Endothelial cell of umbilical vein (primary cell): ENCODE measurements at regions not wholly inside any gene's neighbourhood (a gene's known extent, or its start where the extent isn't known, plus 50 kb on each side); places are given as distances from the start of the nearest gene placed in this dataset.

Experiments used
- BruUV-seq: library from RNA; stranded (reverse); fragments of 400-500 nt; replicated peaks from 2 replicates; lab custom pipeline; 2021; lab: Mats Ljungman, UMichigan
- CTCF ChIA-PET: fragments of 300-600, 350-600 bp; sonication (Branson Sonifier 250); formaldehyde crosslinking; loops from one replicate; lab custom pipeline; 2021; ENCODE audit warnings: antibody characterized with exemption, inconsistent platforms; lab: Charles Lee
- POLR2A ChIA-PET: fragments of 300-600, 350-600 bp; sonication (Branson Sonifier 250); formaldehyde crosslinking; loops from one replicate; lab custom pipeline; 2021; ENCODE audit warnings: antibody characterized with exemption, inconsistent platforms; lab: Charles Lee
- DNase-seq: peaks from one replicate; pipeline ENCODE4 v3.0.0-alpha.2; 2011; ENCODE audit warnings: low read depth, low spot score
- FAIRE-seq: peaks from 2 replicates; lab custom pipeline; 2011; peaks lifted over from hg19 to GRCh38; lab: Jason Lieb, UNC
- H2AFZ ChIP-seq: 2 replicates; pipeline ENCODE4 v1.6.0; 2012; ENCODE audit warnings: low read depth, low read length, control low read depth, inconsistent platforms
- H3K27ac ChIP-seq: 2 replicates; pipeline ENCODE4 v1.5.1; 2011; ENCODE audit warnings: low read depth, mild to moderate bottlenecking, control low read depth, low read length, moderate library complexity; ENCODE audit not compliant: insufficient read depth
- H3K27me3 ChIP-seq, 2 experiments: 2 replicates each; pipeline versions ENCODE4 v1.6.0 to v1.6.1; 2011; ENCODE audit warnings: low read length in 2 of 2, mixed read lengths in 1 of 2; ENCODE audit not compliant: control insufficient read depth in 2 of 2, insufficient read depth in 2 of 2
- H3K36me3 ChIP-seq, 2 experiments: 2 replicates in 1 of 2; 3 replicates in 1 of 2; pipeline ENCODE4 v1.5.1; 2011; ENCODE audit warnings: low read length in 2 of 2, mild to moderate bottlenecking in 1 of 2, moderate library complexity in 1 of 2; ENCODE audit not compliant: control insufficient read depth in 2 of 2, insufficient read depth in 2 of 2; ENCODE audit errors: extremely low read depth in 1 of 2
- H3K4me1 ChIP-seq: 3 replicates; pipeline ENCODE4 v1.5.1; 2011; ENCODE audit warnings: mild to moderate bottlenecking, low read length; ENCODE audit not compliant: control insufficient read depth, insufficient read depth; ENCODE audit errors: extremely low read depth
- H3K4me2 ChIP-seq: 2 replicates; pipeline ENCODE4 v1.6.1; 2011; ENCODE audit warnings: low read length, control low read depth, mixed read lengths; ENCODE audit not compliant: insufficient read depth
- H3K4me3 ChIP-seq, 3 experiments: fragments of 200-600 bp in 1 of 3; sonication (generic), shearing (Covaris generic) in 1 of 3; replicated peaks in 1 of 3; 2 replicates each; pipeline ENCODE4 v1.5.1; 2011 to 2016; ENCODE audit warnings: control low read depth in 3 of 3, low read length in 3 of 3, mild to moderate bottlenecking in 2 of 3, inconsistent platforms in 1 of 3, low read depth in 1 of 3, moderate library complexity in 1 of 3; ENCODE audit not compliant: insufficient read depth in 1 of 3
- H3K79me2 ChIP-seq: 2 replicates; pipeline ENCODE4 v1.6.0; 2012; ENCODE audit warnings: low read length, inconsistent platforms; ENCODE audit not compliant: control insufficient read depth, insufficient read depth
- H3K9ac ChIP-seq: replicated peaks from 2 replicates; pipeline ENCODE3; 2011; ENCODE audit warnings: low read length, control low read depth; ENCODE audit not compliant: insufficient read depth; ENCODE audit errors: extremely low read depth
- H3K9me1 ChIP-seq: replicated peaks from 3 replicates; pipeline ENCODE4 v1.6.0; 2011; ENCODE audit warnings: mild to moderate bottlenecking, low read length; ENCODE audit not compliant: control insufficient read depth, insufficient read depth; ENCODE audit errors: extremely low read depth
- H3K9me3 ChIP-seq: replicated peaks from 2 replicates; pipeline ENCODE4 v1.5.1; 2012; ENCODE audit warnings: low read length, inconsistent platforms; ENCODE audit not compliant: control insufficient read depth, insufficient read depth
- H4K20me1 ChIP-seq: replicated peaks from 2 replicates; pipeline ENCODE3; 2011; ENCODE audit warnings: mild to moderate bottlenecking, low read length; ENCODE audit not compliant: control insufficient read depth, insufficient read depth; ENCODE audit errors: extremely low read depth
- CTCF ChIP-seq, 2 donors: IDR thresholded peaks; 1 replicate in 1 of 2; 2 replicates in 1 of 2; pipeline ENCODE4 v1.5.1; 2011; ENCODE audit warnings: low read length in 2 of 2, mild to moderate bottlenecking in 2 of 2, moderate library complexity in 2 of 2, control low read depth in 1 of 2, inconsistent platforms in 1 of 2, low read depth in 1 of 2; ENCODE audit not compliant: insufficient read depth in 1 of 2; ENCODE audit errors: extremely low read depth in 1 of 2
- EZH2 ChIP-seq: IDR thresholded peaks from 2 replicates; pipeline ENCODE4 v1.6.1; 2012; ENCODE audit warnings: borderline replicate concordance, low read depth, mild to moderate bottlenecking, moderate library complexity, low read length, inconsistent platforms; ENCODE audit not compliant: severe bottlenecking
- FOS ChIP-seq: IDR thresholded peaks from 2 replicates; pipeline ENCODE4 v1.6.1; 2011; ENCODE audit warnings: mild to moderate bottlenecking, low read length, moderate library complexity, borderline replicate concordance; ENCODE audit not compliant: insufficient read depth
- GATA2 ChIP-seq: IDR thresholded peaks from 2 replicates; pipeline ENCODE4 v1.7.0; 2011; ENCODE audit warnings: low read depth, mild to moderate bottlenecking, moderate library complexity, mixed read lengths, low read length; ENCODE audit not compliant: insufficient read length, insufficient read depth
- JUN ChIP-seq: IDR thresholded peaks from 2 replicates; pipeline ENCODE4 v1.6.1; 2011; ENCODE audit warnings: borderline replicate concordance, low read depth; ENCODE audit not compliant: insufficient read length, insufficient read depth
- MAX ChIP-seq: IDR thresholded peaks from 2 replicates; pipeline ENCODE4 v1.6.1; 2011; ENCODE audit not compliant: insufficient read depth, insufficient read length
- MYC ChIP-seq: IDR thresholded peaks from one replicate; pipeline ENCODE4 v1.6.1; 2011; ENCODE audit warnings: mild to moderate bottlenecking, low read depth, low read length
- POLR2A ChIP-seq: IDR thresholded peaks from 2 replicates; pipeline ENCODE4 v1.6.1; 2012; ENCODE audit warnings: low read depth, mild to moderate bottlenecking, control low read depth, low read length
- POLR2AphosphoS5 ChIP-seq: IDR thresholded peaks from 2 replicates; pipeline ENCODE4 v1.6.1; 2012; ENCODE audit warnings: low read depth, mild to moderate bottlenecking, control low read depth, low read length, moderate library complexity; ENCODE audit not compliant: insufficient read depth
- dilution Hi-C: fragments of 300-500 bp; cut with MboI; formaldehyde crosslinking; loops from one replicate; pipeline ENCODE4 v1.15.0; 2019; ENCODE audit warnings: low sequenced_read_pairs; ENCODE audit not compliant: extremely low pct_ligation_motif_present
- intact Hi-C: fragments of 100-400 bp; cut with micrococcal nuclease; formaldehyde crosslinking; loops from one replicate; pipeline ENCODE4 v1.10.0; 2022

GRCh38 chr13:48873081-48873480, 102.6 kb upstream of the FNDC3A start:
- DNase-seq: no peak
- dilution Hi-C loops: no loop called here
- POLR2A ChIA-PET: no interaction called here

More at GRCh38 chr13:48873081-48873480, 102.6 kb upstream of the FNDC3A start:
- Histone ChIP-seq H3K9ac (no peak overlapping the region), H3K27me3 (peaks cover 13 to 22% of the 10 kb centered on the region in 2 experiments), H3K27ac (no peak overlapping the region), H3K4me3 (no peak overlapping the region), H4K20me1 (no peaks in the 10 kb centered on the region), H3K9me1 (no peaks in the 10 kb centered on the region), H2AFZ (no peak overlapping the region), H3K4me1 (peaks cover 3% of the 10 kb centered on the region), H3K79me2 (no peaks in the 10 kb centered on the region), H3K36me3 (no peaks in the 10 kb centered on the region), H3K9me3 (no peaks in the 10 kb centered on the region), H3K4me2 (no peak overlapping the region)
- FAIRE-seq: no peak
- intact Hi-C loops: no loop called here
- BruUV-seq: no TSS peak
- CTCF ChIA-PET: interaction anchor here (0.7 to 0.8 kb wide), 2 partner anchors 8 to 84 kb away, joined by 3 read pairs; no protein-coding TSS in a partner anchor
- TF ChIP-seq EZH2 (no peak), POLR2A (no peak), POLR2AphosphoS5 (no peak), MYC (no peak), MAX (no peak), GATA2 (no peak), FOS (no peak), JUN (no peak), CTCF (IDR thresholded peaks at IDR 0.05; ENCODE audit: extremely low read depth in 1 of 2, insufficient read depth in 1 of 2, low read depth in 1 of 2, low read length in 2 of 2) (no peak)
